Ovary (tissue), 7 donors: ENCODE measurements at regions not wholly inside any gene's neighbourhood (a gene's known extent, or its start where the extent isn't known, plus 50 kb on each side); places are given as distances from the start of the nearest gene placed in this dataset.

Experiments
- DNase-seq, 5 donors: peaks; one replicate each; pipeline ENCODE4 v3.0.0-alpha.2; 2019 to 2020
- H3K27ac ChIP-seq, 2 donors: fragments of 200-600 bp; one replicate each; pipeline versions ENCODE4 v1.5.1 to v1.8.0; 2019 to 2022
- H3K27me3 ChIP-seq: fragments of 200-600 bp; one replicate; pipeline ENCODE4 v1.8.0; 2022
- H3K36me3 ChIP-seq: fragments of 200-600 bp; sonication (generic); one replicate; pipeline ENCODE4 v1.5.1; 2019
- H3K4me1 ChIP-seq: one replicate; pipeline ENCODE4 v1.8.1; 2013; ENCODE audit warnings: mild to moderate bottlenecking, moderate library complexity; ENCODE audit not compliant: insufficient read depth
- H3K4me3 ChIP-seq: fragments of 200-600 bp; sonication (generic); one replicate; pipeline ENCODE4 v1.5.1; 2017
- H3K9me3 ChIP-seq, 2 donors: fragments of 200-600 bp in 1 of 2; sonication (generic) in 1 of 2; one replicate each; pipeline versions ENCODE4 v1.5.1 to v1.8.1; 2013 to 2019; ENCODE audit warnings: mild to moderate bottlenecking in 1 of 2, moderate library complexity in 1 of 2
- EP300 ChIP-seq: sonication (generic); formaldehyde crosslinking; IDR thresholded peaks from one replicate; pipeline ENCODE4 v1.6.1; 2017; ENCODE audit warnings: antibody characterized with exemption
- POLR2A ChIP-seq: fragments of 450-650 bp; IDR thresholded peaks from one replicate; pipeline ENCODE4 v1.6.1; 2017; ENCODE audit warnings: antibody characterized with exemption, mild to moderate bottlenecking, moderate library complexity
- WGBS, 3 donors: extraction: QIAGEN DNeasy Blood & Tissue Kit in 1 of 3; methylation state at CpG; one replicate each; pipeline versions ENCODE4 v1.1.5 to v1.1.7; 2013 to 2017; 5-methylcytosine and 5-hydroxymethylcytosine counted together
- intact Hi-C, 4 donors: fragments of 100-400 bp; cut with DNase I; formaldehyde crosslinking; loops; one replicate each; pipeline versions ENCODE4 v1.11.0 to v1.15.1; 2022 to 2023
- TF ChIP-seq, protein P1 (sequence below), 3 donors: fragments of 450-650 bp in 2 of 3; fragments of 200-600 bp in 1 of 3; IDR thresholded peaks; one replicate each; pipeline versions ENCODE4 v1.5.1 to v1.8.0; 2016 to 2022; ENCODE audit warnings: antibody characterized with exemption in 3 of 3, mild to moderate bottlenecking in 1 of 3
- donor health status: DM: no; HTN: no; CAD: no; lungs with moderate emphysema.
- donor health status: DM: no; HTN: no; CAD: no.
- donor health status: Bipolar disorder and iron deficiency.
- donor health status: DM: no; HTN: no; CAD: no.
- donor health status: DM: yes; HTN: yes; CAD: no.

DNA sequence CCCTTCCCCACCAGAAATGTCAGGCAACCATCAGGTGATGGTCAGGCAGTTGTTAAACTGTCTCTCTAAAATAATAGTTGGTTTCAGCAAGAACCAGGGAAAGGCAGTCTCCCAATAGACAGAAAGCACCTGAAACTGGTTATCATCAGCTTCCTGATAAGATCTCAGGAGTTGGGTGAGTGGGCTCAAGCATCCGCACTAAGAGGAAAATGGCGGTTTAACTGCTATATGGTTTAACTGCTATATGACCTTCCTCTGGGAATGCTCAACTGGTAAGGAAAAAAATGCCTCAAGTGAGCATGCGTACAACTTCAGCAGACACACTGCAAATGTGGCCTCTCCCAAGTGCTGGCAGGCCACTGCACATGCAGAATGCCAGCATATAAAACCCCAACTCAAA lies 240.8 kb upstream of the CMC1 start:
- no peak overlapping the region for H3K4me3 ChIP-seq
- 40 to 47% (median 45%) methylated on average over 3 of the region's 3 CpGs for WGBS, 3 donors
- no peaks in the 10 kb centered on the region for H3K4me1 ChIP-seq

DNA sequence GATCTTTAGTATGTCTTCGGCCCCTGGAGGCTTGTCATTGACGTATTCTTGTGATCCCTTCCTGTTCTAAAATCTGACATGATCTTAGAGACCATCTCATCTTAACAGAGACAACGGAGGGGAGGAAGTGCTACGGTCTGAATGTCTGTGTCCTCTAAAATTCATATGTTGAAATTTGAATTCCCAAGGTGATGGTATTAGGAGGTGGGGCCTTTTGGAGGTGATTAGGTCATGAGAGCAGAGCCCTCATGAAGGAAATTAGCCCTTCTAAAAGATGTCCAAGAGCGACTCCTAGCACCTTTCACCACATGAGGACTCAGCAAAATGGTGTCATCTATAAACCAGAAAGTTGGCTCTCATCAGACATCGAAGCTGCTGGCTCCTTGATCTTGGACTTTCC lies 233.2 kb upstream of the CMC1 start:
- no peaks in the 10 kb centered on the region for H3K4me1 ChIP-seq
- no peaks in the 10 kb centered on the region for H3K36me3 ChIP-seq
- intact Hi-C loops: no loop called here
- no peaks in the 10 kb centered on the region for H3K9me3 ChIP-seq
- H3K27me3 ChIP-seq: no peaks in the 10 kb centered on the region
- whole genome bisulfite sequencing, 3 donors: 64 to 78% (median 69%) methylated on average over 6 of the region's 6 CpGs
- no peak for DNase-seq
- no peak overlapping the region for H3K4me3 ChIP-seq
- no peak overlapping the region for H3K27ac ChIP-seq
- no peak for TF ChIP-seq EP300
- TF ChIP-seq, protein P1, sequence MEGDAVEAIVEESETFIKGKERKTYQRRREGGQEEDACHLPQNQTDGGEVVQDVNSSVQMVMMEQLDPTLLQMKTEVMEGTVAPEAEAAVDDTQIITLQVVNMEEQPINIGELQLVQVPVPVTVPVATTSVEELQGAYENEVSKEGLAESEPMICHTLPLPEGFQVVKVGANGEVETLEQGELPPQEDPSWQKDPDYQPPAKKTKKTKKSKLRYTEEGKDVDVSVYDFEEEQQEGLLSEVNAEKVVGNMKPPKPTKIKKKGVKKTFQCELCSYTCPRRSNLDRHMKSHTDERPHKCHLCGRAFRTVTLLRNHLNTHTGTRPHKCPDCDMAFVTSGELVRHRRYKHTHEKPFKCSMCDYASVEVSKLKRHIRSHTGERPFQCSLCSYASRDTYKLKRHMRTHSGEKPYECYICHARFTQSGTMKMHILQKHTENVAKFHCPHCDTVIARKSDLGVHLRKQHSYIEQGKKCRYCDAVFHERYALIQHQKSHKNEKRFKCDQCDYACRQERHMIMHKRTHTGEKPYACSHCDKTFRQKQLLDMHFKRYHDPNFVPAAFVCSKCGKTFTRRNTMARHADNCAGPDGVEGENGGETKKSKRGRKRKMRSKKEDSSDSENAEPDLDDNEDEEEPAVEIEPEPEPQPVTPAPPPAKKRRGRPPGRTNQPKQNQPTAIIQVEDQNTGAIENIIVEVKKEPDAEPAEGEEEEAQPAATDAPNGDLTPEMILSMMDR (IDR thresholded peaks at IDR 0.05): no peak
- no peak for TF ChIP-seq POLR2A

More for the DNA sequence above, 240.8 kb upstream of the CMC1 start:
- Histone ChIP-seq H3K9me3 (no peaks in the 10 kb centered on the region), H3K36me3 (no peaks in the 10 kb centered on the region), H3K27me3 (no peaks in the 10 kb centered on the region), H3K27ac (no peak overlapping the region)
- intact Hi-C loops: no loop called here
- DNase-seq: no peak
- TF ChIP-seq EP300 (no peak), POLR2A (no peak)
- TF ChIP-seq, protein P1 (IDR thresholded peaks at IDR 0.05): no peak

DNA sequence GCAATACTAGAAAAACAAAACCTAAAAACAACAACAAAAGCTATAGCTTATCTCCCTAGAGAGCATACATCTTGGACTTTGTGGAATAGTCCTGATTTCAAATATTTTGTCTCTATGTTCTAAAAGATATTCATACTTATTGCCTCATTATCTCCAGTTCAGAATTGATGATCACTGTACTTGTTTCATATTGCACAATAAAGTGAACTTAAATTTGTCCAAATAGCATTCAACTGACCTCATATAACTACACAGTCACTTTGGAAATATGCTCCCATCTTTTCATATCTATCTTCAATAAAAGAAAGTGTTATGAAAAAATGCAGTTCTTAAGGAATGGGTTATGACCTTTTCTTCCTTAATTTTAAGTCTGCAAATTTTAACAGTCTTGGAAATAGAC lies 228.6 kb upstream of the CMC1 start:
- intact Hi-C loops: no loop called here
- DNase-seq: no peak
- TF ChIP-seq EP300: no peak
- TF ChIP-seq, protein P1 (IDR thresholded peaks at IDR 0.05): no peak
- no peak for TF ChIP-seq POLR2A
- no peaks in the 10 kb centered on the region for H3K27me3 ChIP-seq
- no peaks in the 10 kb centered on the region for H3K4me1 ChIP-seq
- H3K36me3 ChIP-seq: no peaks in the 10 kb centered on the region
- H3K9me3 ChIP-seq: no peaks in the 10 kb centered on the region
- H3K4me3 ChIP-seq: no peak overlapping the region
- H3K27ac ChIP-seq: no peak overlapping the region

DNA sequence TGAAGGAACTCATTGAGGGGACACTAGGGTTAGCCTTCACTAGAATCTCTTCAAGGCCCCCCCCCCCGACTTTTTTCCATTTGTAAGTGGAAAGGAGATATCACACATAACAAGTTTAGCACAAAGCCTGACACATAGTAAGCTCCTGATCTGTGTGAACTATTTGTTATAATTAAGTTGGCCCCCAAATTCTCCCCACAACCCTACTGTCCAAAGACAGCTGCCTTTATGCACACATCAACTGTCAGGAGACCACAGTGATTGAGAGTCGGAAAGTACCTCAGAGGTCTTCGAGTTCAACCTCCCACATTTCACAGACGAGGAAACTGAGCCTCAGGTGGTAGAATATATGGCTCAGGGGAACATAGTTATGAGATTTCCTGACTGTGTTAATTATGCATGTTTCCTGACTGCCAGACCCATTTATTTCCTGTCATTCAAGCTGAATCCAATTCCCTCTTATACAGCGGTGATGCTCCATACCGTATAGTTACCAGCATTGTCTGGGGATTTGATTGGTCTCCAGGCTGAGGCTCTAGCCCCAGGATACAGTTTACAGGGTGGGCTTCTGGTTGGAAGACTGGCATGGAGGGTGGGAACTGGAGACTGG lies 227.4 kb upstream of the CMC1 start:
- intact Hi-C loops: no loop called here
- Histone ChIP-seq H3K4me1 (no peaks in the 10 kb centered on the region), H3K4me3 (no peak overlapping the region), H3K9me3 (no peaks in the 10 kb centered on the region), H3K27me3 (no peaks in the 10 kb centered on the region), H3K27ac (no peak overlapping the region), H3K36me3 (no peaks in the 10 kb centered on the region)
- TF ChIP-seq POLR2A: no peak
- no peak for TF ChIP-seq EP300
- TF ChIP-seq, protein P1 (IDR thresholded peaks at IDR 0.05): no peak
- no peak for DNase-seq
- WGBS, 3 donors: 53 to 72% (median 59%) methylated on average over 6 of the region's 6 CpGs
